HCT116 (cell line): ENCODE measurements at regions not wholly inside any gene's neighbourhood (a gene's known extent, or its start where the extent isn't known, plus 50 kb on each side); places are given as distances from the start of the nearest gene placed in this dataset.

ENCODE experiments used
- ATAC-seq: fragments of 200-7000 bp; cut with Tn5 transposase; 2 replicates; pipeline ENCODE4 v1.9.1; 2020; ENCODE audit warnings: mild to moderate bottlenecking, moderate library complexity
- BruUV-seq: library from RNA; stranded (reverse); fragments of 400-500 nt; replicated peaks from 2 replicates; lab custom pipeline; 2021; lab: Mats Ljungman, UMichigan
- CTCF ChIA-PET: fragments of 300-600 bp; sonication (Branson Sonifier 250); formaldehyde crosslinking; loops from one replicate; lab custom pipeline; 2021; ENCODE audit warnings: antibody characterized with exemption; lab: Charles Lee
- POLR2A ChIA-PET: fragments of 300-600, 350-600 bp; sonication (Branson Sonifier 250); formaldehyde crosslinking; loops from one replicate; lab custom pipeline; 2021; ENCODE audit warnings: antibody characterized with exemption; lab: Charles Lee
- RAD21 ChIA-PET, 2 experiments: fragments of 300-600 bp; sonication (Branson Sonifier 250); formaldehyde crosslinking; loops; one replicate each; lab custom pipeline; 2023; ENCODE audit warnings: low total read pairs in 2 of 2; ENCODE audit not compliant: uncharacterized antibody in 2 of 2, unreplicated experiment in 2 of 2, low non-redundant PET in 1 of 2; lab: Charles Lee
- DNase-seq: peaks from one replicate; pipeline ENCODE4 v3.0.0-alpha.2; 2010; ENCODE audit warnings: low read depth, low spot score
- H2AFZ ChIP-seq: fragments of 200-600 bp; shearing (Covaris generic), sonication (generic); 2 replicates; pipeline ENCODE4 v1.6.1; 2017; ENCODE audit warnings: low read depth, mixed run types, mixed read lengths, antibody characterized with exemption, low read length; ENCODE audit not compliant: poor library complexity, severe bottlenecking
- H3K27ac ChIP-seq: 2 replicates; pipeline ENCODE4 v1.5.1; 2012; ENCODE audit warnings: low read depth, low read length
- H3K27me3 ChIP-seq: fragments of 200-600 bp; sonication (generic); 2 replicates; pipeline ENCODE4 v1.6.1; 2016; ENCODE audit warnings: mixed run types, low read length, mixed read lengths; ENCODE audit not compliant: insufficient read depth
- H3K36me3 ChIP-seq, 2 experiments: fragments of 200-500 bp in 1 of 2; fragments of 200-600 bp in 1 of 2; sonication (Bioruptor generic) in 1 of 2; sonication (generic) in 1 of 2; 2 replicates each; pipeline versions ENCODE4 v1.5.1 to v1.6.1; 2014 to 2016; ENCODE audit warnings: low read length in 2 of 2, inconsistent platforms in 1 of 2, mixed read lengths in 1 of 2, mixed run types in 1 of 2; ENCODE audit not compliant: insufficient read depth in 2 of 2, control insufficient read depth in 1 of 2
- H3K4me1 ChIP-seq, 2 experiments: fragments of 200-600 bp in 1 of 2; sonication (generic) in 1 of 2; 2 replicates each; pipeline versions ENCODE4 v1.5.1 to v1.6.1; 2012 to 2017; ENCODE audit warnings: low read length in 2 of 2, inconsistent platforms in 1 of 2, mild to moderate bottlenecking in 1 of 2, mixed read lengths in 1 of 2, mixed run types in 1 of 2, moderate library complexity in 1 of 2; ENCODE audit not compliant: insufficient read depth in 2 of 2, control insufficient read depth in 1 of 2
- H3K4me2 ChIP-seq: fragments of 200-600 bp; sonication (generic); 2 replicates; pipeline ENCODE4 v1.6.1; 2017; ENCODE audit warnings: mixed run types, low read length, mixed read lengths
- H3K4me3 ChIP-seq, 2 experiments: fragments of 200-600 bp in 1 of 2; sonication (generic) in 1 of 2; replicated peaks in 1 of 2; 2 replicates each; pipeline ENCODE4 v1.5.1; 2011 to 2016; ENCODE audit warnings: low read length in 2 of 2, control low read depth in 1 of 2, low read depth in 1 of 2, mild to moderate bottlenecking in 1 of 2, mixed read lengths in 1 of 2, mixed run types in 1 of 2
- H3K79me2 ChIP-seq: fragments of 200-600 bp; sonication (generic); 2 replicates; pipeline ENCODE4 v1.6.1; 2017; ENCODE audit warnings: mild to moderate bottlenecking, mixed run types, low read length, moderate library complexity, mixed read lengths; ENCODE audit not compliant: insufficient read depth
- H3K9ac ChIP-seq: fragments of 200-600 bp; sonication (generic); 2 replicates; pipeline ENCODE4 v1.6.1; 2016; ENCODE audit warnings: low read length, mixed read lengths
- H3K9me2 ChIP-seq: fragments of 200-600 bp; sonication (generic), shearing (Covaris generic); 2 replicates; pipeline ENCODE4 v1.6.1; 2017; ENCODE audit warnings: mixed run types, mild to moderate bottlenecking, moderate library complexity; ENCODE audit not compliant: insufficient read depth
- H3K9me3 ChIP-seq, 2 experiments: fragments of 200-500 bp in 1 of 2; fragments of 200-600 bp in 1 of 2; sonication (Bioruptor generic) in 1 of 2; sonication (generic) in 1 of 2; 2 replicates each; pipeline ENCODE4 v1.6.1; 2014 to 2017; ENCODE audit warnings: low read length in 2 of 2, mixed read lengths in 2 of 2, inconsistent platforms in 1 of 2, low read depth in 1 of 2, mild to moderate bottlenecking in 1 of 2, mixed run types in 1 of 2, moderate library complexity in 1 of 2; ENCODE audit not compliant: control insufficient read depth in 1 of 2, insufficient read depth in 1 of 2
- H4K20me1 ChIP-seq: fragments of 200-600 bp; sonication (generic), shearing (Covaris generic); 2 replicates; pipeline ENCODE4 v1.6.1; 2017; ENCODE audit warnings: mixed run types, mild to moderate bottlenecking, moderate library complexity; ENCODE audit not compliant: insufficient read depth
- CBX3 ChIP-seq: IDR thresholded peaks from 2 replicates; pipeline ENCODE4 v1.6.1; 2012; ENCODE audit warnings: low read depth
- EGR1 ChIP-seq: IDR thresholded peaks from 2 replicates; pipeline ENCODE4 v1.6.1; 2012; ENCODE audit warnings: low read depth
- ELF1 ChIP-seq: IDR thresholded peaks from 2 replicates; pipeline ENCODE4 v1.6.1; 2012; ENCODE audit warnings: low read depth, borderline replicate concordance
- EZH2 ChIP-seq: fragments of 200-600 bp; sonication (generic); IDR thresholded peaks from 2 replicates; pipeline ENCODE4 v1.6.1; 2017; ENCODE audit warnings: antibody characterized with exemption, mixed run types
- EZH2phosphoT487 ChIP-seq: fragments of 200-600 bp; IDR thresholded peaks from 2 replicates; pipeline ENCODE4 v1.6.1; 2018; ENCODE audit warnings: antibody characterized with exemption, borderline replicate concordance
- JUND ChIP-seq: IDR thresholded peaks from 2 replicates; pipeline ENCODE4 v1.6.1; 2012
- POLR2A ChIP-seq: IDR thresholded peaks from 2 replicates; pipeline ENCODE4 v1.7.0; 2011; ENCODE audit warnings: borderline replicate concordance; ENCODE audit not compliant: insufficient read depth, insufficient read length; ENCODE audit errors: extremely low read depth
- POLR2AphosphoS5 ChIP-seq: IDR thresholded peaks from 2 replicates; pipeline ENCODE4 v1.6.1; 2011; ENCODE audit warnings: mild to moderate bottlenecking, low read depth, low read length, moderate library complexity
- RAD21 ChIP-seq: IDR thresholded peaks from 2 replicates; pipeline ENCODE4 v1.6.1; 2012; ENCODE audit warnings: low read depth, mild to moderate bottlenecking
- SIN3A ChIP-seq: IDR thresholded peaks from 2 replicates; pipeline ENCODE4 v1.6.1; 2012; ENCODE audit warnings: low read depth
- SP1 ChIP-seq: IDR thresholded peaks from 2 replicates; pipeline ENCODE4 v1.6.1; 2012; ENCODE audit warnings: low read depth
- SRF ChIP-seq: IDR thresholded peaks from 2 replicates; pipeline ENCODE4 v1.6.1; 2012; ENCODE audit warnings: low read depth
- YY1 ChIP-seq: IDR thresholded peaks from 2 replicates; pipeline ENCODE4 v1.6.1; 2011; ENCODE audit warnings: low read length, low read depth, moderate library complexity, mild to moderate bottlenecking; ENCODE audit not compliant: insufficient replicate concordance; ENCODE audit errors: extremely low read depth
- ZFX ChIP-seq: fragments of 450-650 bp; IDR thresholded peaks from 2 replicates; pipeline ENCODE4 v1.6.1; 2017
- ZNF274 ChIP-seq: fragments of 200-500 bp; sonication (Bioruptor generic); IDR thresholded peaks from 2 replicates; pipeline ENCODE4 v1.6.1; 2014; ENCODE audit warnings: mild to moderate bottlenecking, low read depth, low read length, inconsistent platforms
- intact Hi-C: fragments of 100-400 bp; cut with micrococcal nuclease; formaldehyde crosslinking; loops from 2 replicates; pipeline ENCODE4 v1.10.0; 2022
- TF ChIP-seq, protein P1 (sequence below): IDR thresholded peaks from 2 replicates; pipeline ENCODE4 v1.6.1; 2012
- TF ChIP-seq, protein P2 (sequence below), 3 experiments: fragments of 200-600 bp in 1 of 3; sonication (generic) in 1 of 3; IDR thresholded peaks in 2 of 3; conservative IDR thresholded peaks in 1 of 3; 2 replicates each; pipeline ENCODE4 v1.5.1; 2012 to 2017; ENCODE audit warnings: low read depth in 2 of 3, low read length in 2 of 3, antibody characterized with exemption in 1 of 3, borderline replicate concordance in 1 of 3, control low read depth in 1 of 3, mild to moderate bottlenecking in 1 of 3, mixed read lengths in 1 of 3, mixed run types in 1 of 3, moderate library complexity in 1 of 3; ENCODE audit not compliant: insufficient read depth in 1 of 3
- TF ChIP-seq, protein P3 (sequence below): IDR thresholded peaks from 2 replicates; pipeline ENCODE4 v1.6.1; 2012; ENCODE audit warnings: low read depth
- TF ChIP-seq, protein P4 (sequence below): IDR thresholded peaks from 2 replicates; pipeline ENCODE4 v1.6.1; 2012
- TF ChIP-seq, protein P5 (sequence below): IDR thresholded peaks from 2 replicates; pipeline ENCODE4 v1.6.1; 2011; ENCODE audit warnings: mild to moderate bottlenecking, low read length, moderate library complexity; ENCODE audit not compliant: insufficient replicate concordance; ENCODE audit errors: extremely low read depth

DNA sequence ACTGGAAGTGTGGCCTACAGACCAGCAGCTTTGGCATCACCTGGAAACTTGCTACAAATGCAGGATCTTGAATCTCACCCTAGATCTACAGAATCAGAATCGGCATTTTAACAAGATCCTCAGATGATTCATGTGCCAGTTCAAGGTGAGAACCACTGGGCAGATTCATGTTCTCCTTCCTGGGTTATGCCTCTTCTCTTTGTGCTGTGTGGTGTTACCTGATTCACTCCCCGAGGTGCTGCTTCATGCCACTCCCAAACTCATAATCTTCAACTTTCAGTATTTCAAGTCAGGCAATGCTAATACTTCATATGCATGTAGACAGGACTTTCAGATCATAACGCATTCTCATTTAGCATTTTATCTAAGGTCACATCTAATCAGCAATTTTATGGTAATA, 427.7 kb downstream of the FOXO1 start:
- TF ChIP-seq SIN3A, result no peak
- no peak for TF ChIP-seq ZFX
- TF ChIP-seq, protein P1, sequence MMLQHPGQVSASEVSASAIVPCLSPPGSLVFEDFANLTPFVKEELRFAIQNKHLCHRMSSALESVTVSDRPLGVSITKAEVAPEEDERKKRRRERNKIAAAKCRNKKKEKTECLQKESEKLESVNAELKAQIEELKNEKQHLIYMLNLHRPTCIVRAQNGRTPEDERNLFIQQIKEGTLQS, result no peak
- no peak for TF ChIP-seq POLR2A
- TF ChIP-seq EZH2phosphoT487, result no peak
- TF ChIP-seq, protein P2, sequence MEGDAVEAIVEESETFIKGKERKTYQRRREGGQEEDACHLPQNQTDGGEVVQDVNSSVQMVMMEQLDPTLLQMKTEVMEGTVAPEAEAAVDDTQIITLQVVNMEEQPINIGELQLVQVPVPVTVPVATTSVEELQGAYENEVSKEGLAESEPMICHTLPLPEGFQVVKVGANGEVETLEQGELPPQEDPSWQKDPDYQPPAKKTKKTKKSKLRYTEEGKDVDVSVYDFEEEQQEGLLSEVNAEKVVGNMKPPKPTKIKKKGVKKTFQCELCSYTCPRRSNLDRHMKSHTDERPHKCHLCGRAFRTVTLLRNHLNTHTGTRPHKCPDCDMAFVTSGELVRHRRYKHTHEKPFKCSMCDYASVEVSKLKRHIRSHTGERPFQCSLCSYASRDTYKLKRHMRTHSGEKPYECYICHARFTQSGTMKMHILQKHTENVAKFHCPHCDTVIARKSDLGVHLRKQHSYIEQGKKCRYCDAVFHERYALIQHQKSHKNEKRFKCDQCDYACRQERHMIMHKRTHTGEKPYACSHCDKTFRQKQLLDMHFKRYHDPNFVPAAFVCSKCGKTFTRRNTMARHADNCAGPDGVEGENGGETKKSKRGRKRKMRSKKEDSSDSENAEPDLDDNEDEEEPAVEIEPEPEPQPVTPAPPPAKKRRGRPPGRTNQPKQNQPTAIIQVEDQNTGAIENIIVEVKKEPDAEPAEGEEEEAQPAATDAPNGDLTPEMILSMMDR (IDR thresholded peaks at IDR 0.05 in 2 of 3, conservative IDR thresholded peaks at IDR 0.05 in 1 of 3; ENCODE audit: borderline replicate concordance in 1 of 3, insufficient read depth in 1 of 3, low read depth in 2 of 3, low read length in 2 of 3), result no peak
- TF ChIP-seq RAD21, result no peak
- TF ChIP-seq, protein P3, sequence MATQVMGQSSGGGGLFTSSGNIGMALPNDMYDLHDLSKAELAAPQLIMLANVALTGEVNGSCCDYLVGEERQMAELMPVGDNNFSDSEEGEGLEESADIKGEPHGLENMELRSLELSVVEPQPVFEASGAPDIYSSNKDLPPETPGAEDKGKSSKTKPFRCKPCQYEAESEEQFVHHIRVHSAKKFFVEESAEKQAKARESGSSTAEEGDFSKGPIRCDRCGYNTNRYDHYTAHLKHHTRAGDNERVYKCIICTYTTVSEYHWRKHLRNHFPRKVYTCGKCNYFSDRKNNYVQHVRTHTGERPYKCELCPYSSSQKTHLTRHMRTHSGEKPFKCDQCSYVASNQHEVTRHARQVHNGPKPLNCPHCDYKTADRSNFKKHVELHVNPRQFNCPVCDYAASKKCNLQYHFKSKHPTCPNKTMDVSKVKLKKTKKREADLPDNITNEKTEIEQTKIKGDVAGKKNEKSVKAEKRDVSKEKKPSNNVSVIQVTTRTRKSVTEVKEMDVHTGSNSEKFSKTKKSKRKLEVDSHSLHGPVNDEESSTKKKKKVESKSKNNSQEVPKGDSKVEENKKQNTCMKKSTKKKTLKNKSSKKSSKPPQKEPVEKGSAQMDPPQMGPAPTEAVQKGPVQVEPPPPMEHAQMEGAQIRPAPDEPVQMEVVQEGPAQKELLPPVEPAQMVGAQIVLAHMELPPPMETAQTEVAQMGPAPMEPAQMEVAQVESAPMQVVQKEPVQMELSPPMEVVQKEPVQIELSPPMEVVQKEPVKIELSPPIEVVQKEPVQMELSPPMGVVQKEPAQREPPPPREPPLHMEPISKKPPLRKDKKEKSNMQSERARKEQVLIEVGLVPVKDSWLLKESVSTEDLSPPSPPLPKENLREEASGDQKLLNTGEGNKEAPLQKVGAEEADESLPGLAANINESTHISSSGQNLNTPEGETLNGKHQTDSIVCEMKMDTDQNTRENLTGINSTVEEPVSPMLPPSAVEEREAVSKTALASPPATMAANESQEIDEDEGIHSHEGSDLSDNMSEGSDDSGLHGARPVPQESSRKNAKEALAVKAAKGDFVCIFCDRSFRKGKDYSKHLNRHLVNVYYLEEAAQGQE, result no peak
- no peak for TF ChIP-seq EZH2
- TF ChIP-seq POLR2AphosphoS5, result no peak
- TF ChIP-seq, protein P4, sequence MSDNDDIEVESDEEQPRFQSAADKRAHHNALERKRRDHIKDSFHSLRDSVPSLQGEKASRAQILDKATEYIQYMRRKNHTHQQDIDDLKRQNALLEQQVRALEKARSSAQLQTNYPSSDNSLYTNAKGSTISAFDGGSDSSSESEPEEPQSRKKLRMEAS, result no peak
- TF ChIP-seq SP1, result no peak
- no peak for TF ChIP-seq CBX3
- no peak for TF ChIP-seq EGR1
- no peak for TF ChIP-seq YY1
- no peak for TF ChIP-seq ELF1
- no peak for TF ChIP-seq SRF
- no peak for TF ChIP-seq ZNF274
- TF ChIP-seq, protein P5, sequence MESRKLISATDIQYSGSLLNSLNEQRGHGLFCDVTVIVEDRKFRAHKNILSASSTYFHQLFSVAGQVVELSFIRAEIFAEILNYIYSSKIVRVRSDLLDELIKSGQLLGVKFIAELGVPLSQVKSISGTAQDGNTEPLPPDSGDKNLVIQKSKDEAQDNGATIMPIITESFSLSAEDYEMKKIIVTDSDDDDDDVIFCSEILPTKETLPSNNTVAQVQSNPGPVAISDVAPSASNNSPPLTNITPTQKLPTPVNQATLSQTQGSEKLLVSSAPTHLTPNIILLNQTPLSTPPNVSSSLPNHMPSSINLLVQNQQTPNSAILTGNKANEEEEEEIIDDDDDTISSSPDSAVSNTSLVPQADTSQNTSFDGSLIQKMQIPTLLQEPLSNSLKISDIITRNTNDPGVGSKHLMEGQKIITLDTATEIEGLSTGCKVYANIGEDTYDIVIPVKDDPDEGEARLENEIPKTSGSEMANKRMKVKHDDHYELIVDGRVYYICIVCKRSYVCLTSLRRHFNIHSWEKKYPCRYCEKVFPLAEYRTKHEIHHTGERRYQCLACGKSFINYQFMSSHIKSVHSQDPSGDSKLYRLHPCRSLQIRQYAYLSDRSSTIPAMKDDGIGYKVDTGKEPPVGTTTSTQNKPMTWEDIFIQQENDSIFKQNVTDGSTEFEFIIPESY, result no peak
- TF ChIP-seq JUND, result no peak
- TF ChIP-seq, all 23 proteins: peak for 0
- H3K27me3 ChIP-seq, result no peaks in the 10 kb centered on the region
- H3K9me3 ChIP-seq, result no peaks in the 10 kb centered on the region
- no peak for ATAC-seq
- H3K36me3 ChIP-seq, result no peaks in the 10 kb centered on the region
- H3K4me3 ChIP-seq, result no peak overlapping the region
- DNase-seq, result no peak
- BruUV-seq, result no TSS peak
- H3K9ac ChIP-seq, result no peak overlapping the region
- H2AFZ ChIP-seq, result no peak overlapping the region
- H3K4me2 ChIP-seq, result no peak overlapping the region
- intact Hi-C loops, result no loop called here
- ChIA-PET RAD21 (no interaction called here), CTCF (no interaction called here), POLR2A (no interaction called here)
- H3K79me2 ChIP-seq, result no peaks in the 10 kb centered on the region
- H4K20me1 ChIP-seq, result no peaks in the 10 kb centered on the region
- H3K27ac ChIP-seq, result no peak overlapping the region
- no peaks in the 10 kb centered on the region for H3K4me1 ChIP-seq
- H3K9me2 ChIP-seq, result no peaks in the 10 kb centered on the region
